Activated T-cell treated with anti-CD3 and anti-CD28 coated beads, Interleukin-2, amount 50 U/mL, for 72 hours (primary cell): ENCODE measurements at regions not wholly inside any gene's neighbourhood (a gene's known extent, or its start where the extent isn't known, plus 50 kb on each side); places are given as distances from the start of the nearest gene placed in this dataset.

Source experiments
- ATAC-seq, 2 donors: fragments of 150-1000 bp; cut with Tn5 transposase; replicated peaks in 1 of 2; 2 replicates each; pipeline ENCODE4 v1.10.0; 2021; ENCODE audit warnings: moderate library complexity in 2 of 2, mild to moderate bottlenecking in 1 of 2
- DNase-seq, 2 donors: peaks; one replicate each; pipeline ENCODE4 v3.0.0; 2021 to 2022; ENCODE audit warnings: mixed read lengths in 1 of 2
- H3K27ac Mint-ChIP-seq: one replicate; pipeline ENCODE4 v1.8.0; 2022; ENCODE audit warnings: mild to moderate bottlenecking, moderate library complexity, mixed read lengths
- H3K27me3 Mint-ChIP-seq: one replicate; pipeline ENCODE4 v1.8.0; 2022; ENCODE audit warnings: low read depth, mixed read lengths
- H3K36me3 Mint-ChIP-seq, 2 donors: one replicate each; pipeline ENCODE4 v1.8.0; 2022; ENCODE audit warnings: mixed read lengths in 2 of 2, mild to moderate bottlenecking in 1 of 2; ENCODE audit not compliant: insufficient read depth in 2 of 2
- H3K4me1 Mint-ChIP-seq: one replicate; pipeline ENCODE4 v1.8.0; 2022; ENCODE audit warnings: low read depth, mixed read lengths
- H3K4me3 Mint-ChIP-seq, 2 donors: one replicate each; pipeline ENCODE4 v1.8.0; 2022; ENCODE audit warnings: mild to moderate bottlenecking in 2 of 2, mixed read lengths in 2 of 2, moderate library complexity in 2 of 2
- H3K9me3 Mint-ChIP-seq, 2 donors: one replicate each; pipeline ENCODE4 v1.8.0; 2022; ENCODE audit warnings: mixed read lengths in 2 of 2

- Mint-ChIP-seq H3K27me3 (no peaks in the 10 kb centered on the region), H3K4me3 (no peak overlapping the region), H3K4me1 (no peaks in the 10 kb centered on the region), H3K36me3 (no peaks in the 10 kb centered on the region), H3K27ac (no peak overlapping the region), H3K9me3 (peaks cover 9 to 10% of the 10 kb centered on the region in 2 donors)
- ATAC-seq (no peak), DNase-seq (no peak)
Measured at GRCh38 chr3:191770541-191770940, 309.6 kb downstream of the PYDC2 start.

- no peaks in the 10 kb centered on the region for H3K4me1 Mint-ChIP-seq
- ATAC-seq (no peak), DNase-seq (no peak)
- H3K27ac Mint-ChIP-seq, result no peak overlapping the region
- H3K36me3 Mint-ChIP-seq, result peaks cover 0 to 3% of the 10 kb centered on the region in 2 donors
- no peaks in the 10 kb centered on the region for H3K27me3 Mint-ChIP-seq
- H3K9me3 Mint-ChIP-seq, result peaks cover 4 to 11% of the 10 kb centered on the region in 2 donors
- H3K4me3 Mint-ChIP-seq, result no peak overlapping the region
Measured at GRCh38 chr3:191774485-191774884, 313.5 kb downstream of the PYDC2 start.

GRCh38 chr3:191775451-191776233 is 314.7 kb downstream of the PYDC2 start:
- Mint-ChIP-seq H3K9me3 (peaks cover 4 to 9% of the 10 kb centered on the region in 2 donors), H3K36me3 (peaks cover 0 to 3% of the 10 kb centered on the region in 2 donors), H3K4me1 (no peaks in the 10 kb centered on the region), H3K4me3 (no peak overlapping the region), H3K27ac (no peak overlapping the region), H3K27me3 (no peaks in the 10 kb centered on the region)
- no peak for DNase-seq
- ATAC-seq, result no peak

GRCh38 chr3:191781044-191781443 is 320.1 kb downstream of the PYDC2 start:
- Mint-ChIP-seq H3K27me3 (no peaks in the 10 kb centered on the region), H3K4me3 (no peak overlapping the region), H3K4me1 (no peaks in the 10 kb centered on the region), H3K9me3 (peaks cover 4 to 12% of the 10 kb centered on the region in 2 donors), H3K36me3 (peaks cover 0 to 3% of the 10 kb centered on the region in 2 donors), H3K27ac (no peak overlapping the region)
- ATAC-seq (no peak), DNase-seq (no peak)

- Mint-ChIP-seq H3K4me3 (no peak overlapping the region), H3K27ac (peak overlapping the region; percentile 34), H3K9me3 (peaks cover 0 to 6% of the 10 kb centered on the region in 2 donors), H3K4me1 (no peaks in the 10 kb centered on the region), H3K27me3 (no peaks in the 10 kb centered on the region), H3K36me3 (no peaks in the 10 kb centered on the region)
- no peak for ATAC-seq
- no peak for DNase-seq
Measured at GRCh38 chr3:191783024-191783423, 322.1 kb downstream of the PYDC2 start.

- Mint-ChIP-seq H3K9me3 (peaks cover 6 to 12% of the 10 kb centered on the region in 2 donors), H3K27me3 (no peaks in the 10 kb centered on the region), H3K36me3 (peaks cover 0 to 2% of the 10 kb centered on the region in 2 donors), H3K4me1 (no peaks in the 10 kb centered on the region), H3K27ac (no peak overlapping the region), H3K4me3 (no peak overlapping the region)
- no peak for ATAC-seq
- no peak for DNase-seq
Measured at GRCh38 chr3:191790934-191791333, 330.0 kb downstream of the PYDC2 start.

GRCh38 chr3:191792580-191792979 is 331.6 kb downstream of the PYDC2 start:
- peaks cover 0 to 2% of the 10 kb centered on the region in 2 donors for H3K36me3 Mint-ChIP-seq
- DNase-seq, result no peak
- H3K27me3 Mint-ChIP-seq, result no peaks in the 10 kb centered on the region
- peaks cover 10 to 12% of the 10 kb centered on the region in 2 donors for H3K9me3 Mint-ChIP-seq
- H3K27ac Mint-ChIP-seq, result no peak overlapping the region
- H3K4me3 Mint-ChIP-seq, result no peak overlapping the region
- H3K4me1 Mint-ChIP-seq, result no peaks in the 10 kb centered on the region
- no peak for ATAC-seq

GRCh38 chr3:191795196-191795595 is 334.2 kb downstream of the PYDC2 start:
- no peak overlapping the region for H3K4me3 Mint-ChIP-seq
- H3K36me3 Mint-ChIP-seq, result peaks cover 0 to 2% of the 10 kb centered on the region in 2 donors
- H3K4me1 Mint-ChIP-seq, result no peaks in the 10 kb centered on the region
- DNase-seq (no peak), ATAC-seq (no peak)
- H3K27ac Mint-ChIP-seq, result no peak overlapping the region
- no peaks in the 10 kb centered on the region for H3K27me3 Mint-ChIP-seq
- peaks cover 9 to 13% of the 10 kb centered on the region in 2 donors for H3K9me3 Mint-ChIP-seq

- ATAC-seq, result no peak
- H3K27ac Mint-ChIP-seq, result no peak overlapping the region
- no peaks in the 10 kb centered on the region for H3K27me3 Mint-ChIP-seq
Measured at GRCh38 chr3:191797271-191797670, 336.3 kb downstream of the PYDC2 start.

GRCh38 chr3:191802671-191803070 is 341.7 kb downstream of the PYDC2 start:
- DNase-seq (no peak), ATAC-seq (no peak)
- H3K27me3 Mint-ChIP-seq, result no peaks in the 10 kb centered on the region
- H3K27ac Mint-ChIP-seq, result no peak overlapping the region
- no peak overlapping the region for H3K4me3 Mint-ChIP-seq
- H3K36me3 Mint-ChIP-seq, result peaks cover 0 to 1% of the 10 kb centered on the region in 2 donors
- H3K9me3 Mint-ChIP-seq, result peaks cover 8 to 14% of the 10 kb centered on the region in 2 donors
- no peaks in the 10 kb centered on the region for H3K4me1 Mint-ChIP-seq

More at GRCh38 chr3:191797271-191797670, 336.3 kb downstream of the PYDC2 start:
- Mint-ChIP-seq H3K36me3 (no peaks in the 10 kb centered on the region), H3K4me3 (no peak overlapping the region), H3K4me1 (no peaks in the 10 kb centered on the region), H3K9me3 (peaks cover 13 to 14% of the 10 kb centered on the region in 2 donors)
- DNase-seq, result no peak

GRCh38 chr3:191804935-191805334 is 344.0 kb downstream of the PYDC2 start:
- peaks cover 0 to 1% of the 10 kb centered on the region in 2 donors for H3K36me3 Mint-ChIP-seq

GRCh38 chr3:191808073-191808472 is 347.1 kb downstream of the PYDC2 start:
- Mint-ChIP-seq H3K27ac (no peak overlapping the region), H3K36me3 (no peaks in the 10 kb centered on the region), H3K9me3 (peaks cover 11 to 17% of the 10 kb centered on the region in 2 donors), H3K4me1 (no peaks in the 10 kb centered on the region), H3K27me3 (no peaks in the 10 kb centered on the region), H3K4me3 (no peak overlapping the region)
- no peak for DNase-seq
- ATAC-seq, result no peak

More at GRCh38 chr3:191804935-191805334, 344.0 kb downstream of the PYDC2 start:
- H3K4me1 Mint-ChIP-seq, result no peaks in the 10 kb centered on the region
- ATAC-seq (no peak), DNase-seq (no peak)
- H3K4me3 Mint-ChIP-seq, result no peak overlapping the region
- no peak overlapping the region for H3K27ac Mint-ChIP-seq
- H3K27me3 Mint-ChIP-seq, result no peaks in the 10 kb centered on the region
- peaks cover 10 to 19% of the 10 kb centered on the region in 2 donors for H3K9me3 Mint-ChIP-seq

- DNase-seq, result no peak
- Mint-ChIP-seq H3K27me3 (no peaks in the 10 kb centered on the region), H3K4me1 (no peaks in the 10 kb centered on the region), H3K4me3 (no peak overlapping the region), H3K36me3 (no peaks in the 10 kb centered on the region), H3K27ac (no peak overlapping the region), H3K9me3 (peaks cover 11 to 17% of the 10 kb centered on the region in 2 donors)
- ATAC-seq, result no peak
Measured at GRCh38 chr3:191809326-191809949, 348.5 kb downstream of the PYDC2 start.
